GM19324 (cell line): ENCODE measurements at regions not wholly inside any gene's neighbourhood (a gene's known extent, or its start where the extent isn't known, plus 50 kb on each side); places are given as distances from the start of the nearest gene placed in this dataset.

Source experiments
- ATAC-seq: cut with Tn5 transposase; IDR thresholded peaks from one replicate; pipeline ENCODE4 v1.9.1; 2021; ENCODE audit warnings: mild to moderate bottlenecking, moderate library complexity; ENCODE audit not compliant: unreplicated experiment, low FRiP score

- no peak for ATAC-seq
Observed at GRCh38 chr4:43758836-43759235, 689.8 kb downstream of the KCTD8 start.

GRCh38 chr4:43763029-43763610, 685.5 kb downstream of the KCTD8 start:
- ATAC-seq, result no peak

- no peak for ATAC-seq
Observed at GRCh38 chr4:43765514-43765913, 683.1 kb downstream of the KCTD8 start.

GRCh38 chr4:43766648-43767047, 682.0 kb downstream of the KCTD8 start:
- no peak for ATAC-seq

GRCh38 chr4:43776371-43776770, 672.2 kb downstream of the KCTD8 start:
- ATAC-seq, result no peak

GRCh38 chr4:43778187-43778915, 670.3 kb downstream of the KCTD8 start:
- no peak for ATAC-seq

- no peak for ATAC-seq
Observed at GRCh38 chr4:43781125-43781524, 667.5 kb downstream of the KCTD8 start.

GRCh38 chr4:43782391-43782790, 666.2 kb downstream of the KCTD8 start:
- no peak for ATAC-seq

GRCh38 chr4:43816116-43816515, 632.5 kb downstream of the KCTD8 start:
- no peak for ATAC-seq

GRCh38 chr4:43822621-43823020, 626.0 kb downstream of the KCTD8 start:
- no peak for ATAC-seq

GRCh38 chr4:43835869-43836268, 612.7 kb downstream of the KCTD8 start:
- ATAC-seq, result no peak

GRCh38 chr4:43837171-43837570, 611.4 kb downstream of the KCTD8 start:
- no peak for ATAC-seq

- ATAC-seq, result no peak
Observed at GRCh38 chr4:43837604-43838003, 611.0 kb downstream of the KCTD8 start.

- no peak for ATAC-seq
Observed at GRCh38 chr4:43842594-43842993, 606.0 kb downstream of the KCTD8 start.

- ATAC-seq, result no peak
Observed at GRCh38 chr4:43843501-43843900, 605.1 kb downstream of the KCTD8 start.

GRCh38 chr4:43846111-43846587, 602.5 kb downstream of the KCTD8 start:
- no peak for ATAC-seq

- no peak for ATAC-seq
Observed at GRCh38 chr4:43853565-43854264, 594.9 kb downstream of the KCTD8 start.

- ATAC-seq, result no peak
Observed at GRCh38 chr4:43855283-43855682, 593.3 kb downstream of the KCTD8 start.

- no peak for ATAC-seq
Observed at GRCh38 chr4:43864616-43865146, 583.9 kb downstream of the KCTD8 start.

GRCh38 chr4:43867908-43868307, 580.7 kb downstream of the KCTD8 start:
- ATAC-seq, result no peak

GRCh38 chr4:43875655-43876054, 573.0 kb downstream of the KCTD8 start:
- no peak for ATAC-seq
